MM.1S (cell line): ENCODE measurements at regions not wholly inside any gene's neighbourhood (a gene's known extent, or its start where the extent isn't known, plus 50 kb on each side); places are given as distances from the start of the nearest gene placed in this dataset.

Source experiments
- CTCF ChIP-seq: fragments of 300-600 bp; sonication (generic); IDR thresholded peaks from 2 replicates; pipeline ENCODE4 v1.5.1; 2016; ENCODE audit warnings: antibody characterized with exemption, low read length, mixed read lengths
- EZH2 ChIP-seq: fragments of 300-600 bp; sonication (generic); optimal IDR thresholded peaks from 2 replicates; pipeline ENCODE3; 2017; ENCODE audit warnings: low read depth, mild to moderate bottlenecking, antibody characterized with exemption, low read length, mixed read lengths
- EZH2phosphoT487 ChIP-seq: fragments of 300-600 bp; sonication (generic); IDR thresholded peaks from 2 replicates; pipeline ENCODE4 v1.6.1; 2018; ENCODE audit warnings: antibody characterized with exemption, low read length

GRCh38 chr21:28590026-28590425 lies 402.7 kb downstream of the LTN1 start:
- TF ChIP-seq CTCF (no peak), EZH2phosphoT487 (no peak), EZH2 (no peak)
